ENCODE measurements at regions not wholly inside any gene's neighbourhood (a gene's known extent, or its start where the extent isn't known, plus 50 kb on each side); places are given as distances from the start of the nearest gene placed in this dataset.

GRCh38 chr13:83633746-83634145 is 248.5 kb downstream of the SLITRK1 start:
- Histone ChIP-seq H3K9me3 (no peaks in the 10 kb centered on the region), H3K27me3 (replicated peaks; ENCODE audit: insufficient read depth) (no peaks in the 10 kb centered on the region), H3K4me1 (replicated peaks) (no peaks in the 10 kb centered on the region), H3K4me3 (no peak overlapping the region), H3K27ac (no peak overlapping the region), H3K36me3 (no peaks in the 10 kb centered on the region)
- WGBS = 74% methylated on average over 2 of the region's 2 CpGs
- TF ChIP-seq CTCF (IDR thresholded peaks at IDR 0.05) (no peak), POLR2AphosphoS5 (IDR thresholded peaks at IDR 0.05) (no peak), POLR2A (IDR thresholded peaks at IDR 0.05) (no peak)
- intact Hi-C loops (cut with DNase I) = no loop called here
- DNase-seq (ENCODE audit: low spot score) = no peak

- Histone ChIP-seq H3K4me3 (no peak overlapping the region), H3K27me3 (replicated peaks; ENCODE audit: insufficient read depth) (no peaks in the 10 kb centered on the region), H3K27ac (no peak overlapping the region), H3K9me3 (no peaks in the 10 kb centered on the region), H3K36me3 (no peaks in the 10 kb centered on the region), H3K4me1 (replicated peaks) (no peaks in the 10 kb centered on the region)
- DNase-seq (ENCODE audit: low spot score) = no peak
- TF ChIP-seq POLR2A (IDR thresholded peaks at IDR 0.05) (no peak), CTCF (IDR thresholded peaks at IDR 0.05) (no peak), POLR2AphosphoS5 (IDR thresholded peaks at IDR 0.05) (no peak)
- intact Hi-C loops (cut with DNase I) = no loop called here
- 60% methylated on average over 2 of the region's 2 CpGs for WGBS
These were observed 259.9 kb downstream of the SLITRK1 start for GRCh38 chr13:83622422-83622784.

- intact Hi-C loops (cut with DNase I) = no loop called here
- H3K27ac ChIP-seq = no peak overlapping the region
- H3K4me1 ChIP-seq (replicated peaks) = no peaks in the 10 kb centered on the region
- H3K27me3 ChIP-seq (replicated peaks; ENCODE audit: insufficient read depth) = no peaks in the 10 kb centered on the region
- WGBS = 87% methylated on average over 10 of the region's 10 CpGs
- TF ChIP-seq CTCF (IDR thresholded peaks at IDR 0.05) = no peak
- no peak for TF ChIP-seq POLR2AphosphoS5 (IDR thresholded peaks at IDR 0.05)
- TF ChIP-seq POLR2A (IDR thresholded peaks at IDR 0.05) = no peak
- no peaks in the 10 kb centered on the region for H3K9me3 ChIP-seq
- no peak overlapping the region for H3K4me3 ChIP-seq
- H3K36me3 ChIP-seq = no peaks in the 10 kb centered on the region
- DNase-seq (ENCODE audit: low spot score) = no peak
These were observed 260.4 kb downstream of the SLITRK1 start for GRCh38 chr13:83621765-83622421.

GRCh38 chr13:83620530-83621220 is 261.6 kb downstream of the SLITRK1 start:
- Histone ChIP-seq H3K4me3 (no peak overlapping the region), H3K27me3 (replicated peaks; ENCODE audit: insufficient read depth) (no peaks in the 10 kb centered on the region), H3K36me3 (no peaks in the 10 kb centered on the region), H3K4me1 (replicated peaks) (no peaks in the 10 kb centered on the region), H3K9me3 (no peaks in the 10 kb centered on the region), H3K27ac (no peak overlapping the region)
- DNase-seq (ENCODE audit: low spot score) = no peak
- TF ChIP-seq POLR2AphosphoS5 (IDR thresholded peaks at IDR 0.05) = no peak
- TF ChIP-seq CTCF (IDR thresholded peaks at IDR 0.05) = no peak
- no peak for TF ChIP-seq POLR2A (IDR thresholded peaks at IDR 0.05)
- intact Hi-C loops (cut with DNase I) = no loop called here

- intact Hi-C loops (cut with DNase I) = no loop called here
- no peak for TF ChIP-seq POLR2AphosphoS5 (IDR thresholded peaks at IDR 0.05)
- no peak for TF ChIP-seq POLR2A (IDR thresholded peaks at IDR 0.05)
- TF ChIP-seq CTCF (IDR thresholded peaks at IDR 0.05) = no peak
- H3K36me3 ChIP-seq = no peaks in the 10 kb centered on the region
- no peak for DNase-seq (ENCODE audit: low spot score)
- no peaks in the 10 kb centered on the region for H3K27me3 ChIP-seq (replicated peaks; ENCODE audit: insufficient read depth)
- no peaks in the 10 kb centered on the region for H3K4me1 ChIP-seq (replicated peaks)
- H3K27ac ChIP-seq = no peak overlapping the region
- no peak overlapping the region for H3K4me3 ChIP-seq
- no peaks in the 10 kb centered on the region for H3K9me3 ChIP-seq
These were observed 263.3 kb downstream of the SLITRK1 start for GRCh38 chr13:83618966-83619365.
